Fibroblast of mammary gland (primary cell): ENCODE measurements at regions not wholly inside any gene's neighbourhood (a gene's known extent, or its start where the extent isn't known, plus 50 kb on each side); places are given as distances from the start of the nearest gene placed in this dataset.
A peak's percentile ranks its signal among the peaks of the same experiment; 100 is the strongest.

Experiments
- DNase-seq: peaks from one replicate; pipeline ENCODE4 v3.0.0-alpha.2; 2010; ENCODE audit warnings: low read depth
- H3K4me3 ChIP-seq: 2 replicates; pipeline ENCODE4 v1.5.1; 2011; ENCODE audit warnings: low read depth, mild to moderate bottlenecking, low read length, moderate library complexity; ENCODE audit not compliant: control insufficient read depth
- TF ChIP-seq, protein P1 (sequence below): conservative IDR thresholded peaks from 2 replicates; pipeline ENCODE4 v1.5.1; 2011; ENCODE audit warnings: low read depth, low read length, inconsistent platforms; ENCODE audit not compliant: control insufficient read depth, insufficient read depth

GRCh38 chr4:30917946-30918345 is 197.8 kb downstream of the PCDH7 start:
- DNase-seq = no peak
- no peak overlapping the region for H3K4me3 ChIP-seq
- TF ChIP-seq, protein P1, sequence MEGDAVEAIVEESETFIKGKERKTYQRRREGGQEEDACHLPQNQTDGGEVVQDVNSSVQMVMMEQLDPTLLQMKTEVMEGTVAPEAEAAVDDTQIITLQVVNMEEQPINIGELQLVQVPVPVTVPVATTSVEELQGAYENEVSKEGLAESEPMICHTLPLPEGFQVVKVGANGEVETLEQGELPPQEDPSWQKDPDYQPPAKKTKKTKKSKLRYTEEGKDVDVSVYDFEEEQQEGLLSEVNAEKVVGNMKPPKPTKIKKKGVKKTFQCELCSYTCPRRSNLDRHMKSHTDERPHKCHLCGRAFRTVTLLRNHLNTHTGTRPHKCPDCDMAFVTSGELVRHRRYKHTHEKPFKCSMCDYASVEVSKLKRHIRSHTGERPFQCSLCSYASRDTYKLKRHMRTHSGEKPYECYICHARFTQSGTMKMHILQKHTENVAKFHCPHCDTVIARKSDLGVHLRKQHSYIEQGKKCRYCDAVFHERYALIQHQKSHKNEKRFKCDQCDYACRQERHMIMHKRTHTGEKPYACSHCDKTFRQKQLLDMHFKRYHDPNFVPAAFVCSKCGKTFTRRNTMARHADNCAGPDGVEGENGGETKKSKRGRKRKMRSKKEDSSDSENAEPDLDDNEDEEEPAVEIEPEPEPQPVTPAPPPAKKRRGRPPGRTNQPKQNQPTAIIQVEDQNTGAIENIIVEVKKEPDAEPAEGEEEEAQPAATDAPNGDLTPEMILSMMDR = no peak

DNA sequence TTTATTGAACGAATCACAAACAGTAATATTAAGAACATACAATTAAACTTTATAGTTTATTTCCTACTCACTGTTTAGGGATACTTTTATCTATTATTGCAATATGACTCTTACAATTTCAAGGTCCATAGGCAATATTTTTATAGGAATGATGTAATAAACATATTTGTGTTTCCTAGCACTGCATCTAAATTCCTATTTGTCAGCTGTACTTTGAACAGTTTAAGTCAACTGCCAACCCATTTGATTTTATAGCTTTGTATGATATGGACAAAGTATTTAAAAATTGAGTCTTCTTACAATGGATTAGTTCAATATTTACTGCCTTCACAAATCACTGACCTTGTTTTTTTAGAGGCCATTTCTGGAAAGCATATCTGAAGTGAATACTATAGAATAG is 199.3 kb downstream of the PCDH7 start:
- H3K4me3 ChIP-seq = no peak overlapping the region
- no peak for DNase-seq
- TF ChIP-seq, protein P1 = no peak

DNA sequence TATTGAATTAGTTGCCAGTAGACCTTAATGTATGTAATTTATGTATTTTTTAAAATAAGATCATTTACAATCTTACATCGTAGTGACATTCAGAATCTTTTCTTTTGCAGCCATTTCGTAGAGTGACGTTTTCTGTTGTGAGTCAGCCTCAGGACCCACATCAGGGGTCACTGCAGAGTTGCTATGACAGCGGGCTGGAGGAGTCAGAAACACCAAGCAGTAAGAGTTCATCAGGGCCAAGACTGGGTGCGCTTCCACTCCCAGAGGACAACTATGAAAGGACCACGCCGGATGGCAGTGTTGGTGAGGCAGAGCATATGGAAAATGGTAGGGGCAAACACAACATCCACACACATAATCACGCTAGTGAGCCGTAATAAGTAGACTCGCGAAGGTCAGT is 199.9 kb downstream of the PCDH7 start:
- DNase-seq = no peak
- H3K4me3 ChIP-seq = no peak overlapping the region
- TF ChIP-seq, protein P1 = no peak

DNA sequence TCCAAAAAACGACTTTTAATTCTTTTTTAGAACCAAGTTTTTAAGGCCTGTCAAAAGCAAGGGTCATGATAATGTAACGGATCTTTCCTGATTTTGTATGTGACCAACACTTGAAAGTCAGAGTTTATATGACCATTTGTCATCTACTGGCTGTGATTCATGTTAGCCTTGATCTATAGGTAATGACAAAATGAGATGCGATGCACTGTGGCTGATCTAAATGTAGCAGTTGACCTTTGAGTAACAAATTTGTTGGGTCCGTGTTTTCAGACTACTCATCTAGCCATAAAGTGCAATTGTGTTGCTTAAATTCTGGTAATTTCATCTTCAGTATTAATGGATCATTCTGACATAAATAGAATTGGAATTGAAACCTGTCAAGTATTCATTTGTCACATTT is 202.5 kb downstream of the PCDH7 start:
- DNase-seq = no peak
- no peak overlapping the region for H3K4me3 ChIP-seq
- TF ChIP-seq, protein P1 = no peak

DNA sequence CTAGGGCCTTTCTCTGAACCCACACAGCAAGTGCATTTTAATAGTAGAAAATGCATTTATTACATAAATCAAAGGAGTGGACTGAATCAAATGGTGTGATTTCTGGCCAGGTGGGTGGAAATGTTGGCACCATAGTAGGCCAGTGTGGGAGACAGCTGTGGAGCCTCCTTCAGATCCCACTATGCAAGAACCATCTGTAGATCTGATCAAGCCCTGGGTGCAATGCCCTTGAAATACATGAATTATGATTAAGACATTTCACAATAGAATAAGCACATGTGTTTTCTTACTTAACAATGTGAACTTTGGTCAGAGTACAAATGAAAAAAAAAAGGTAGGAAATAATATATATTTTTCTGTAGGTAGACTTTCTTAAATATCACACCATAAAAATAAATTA is 204.3 kb downstream of the PCDH7 start:
- TF ChIP-seq, protein P1 = no peak
- no peak overlapping the region for H3K4me3 ChIP-seq
- peak; percentile 23 for DNase-seq

DNA sequence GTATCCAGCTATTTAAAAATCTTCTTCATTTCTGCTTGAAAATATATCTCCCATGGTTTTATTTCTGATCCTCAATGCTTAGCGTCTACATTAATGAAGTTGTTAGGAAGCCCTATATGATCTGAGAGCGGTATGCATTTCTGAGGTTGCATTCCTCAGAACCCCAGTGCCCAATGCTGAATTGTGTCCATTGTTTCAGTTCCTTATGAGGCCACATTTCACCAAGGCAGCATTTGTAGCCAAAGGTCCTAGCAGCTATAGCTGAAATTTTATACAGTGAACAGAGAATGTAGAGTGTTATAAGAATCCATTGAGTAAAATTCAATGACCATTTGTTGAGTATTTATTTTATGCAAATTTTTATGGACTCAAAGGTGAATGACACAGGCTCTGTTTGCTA is 209.5 kb downstream of the PCDH7 start:
- TF ChIP-seq, protein P1 = no peak
- H3K4me3 ChIP-seq = no peak overlapping the region
- no peak for DNase-seq

- H3K4me3 ChIP-seq = no peak overlapping the region
- TF ChIP-seq, protein P1 = no peak
- no peak for DNase-seq
Measured at GRCh38 chr4:30930276-30930675, 210.1 kb downstream of the PCDH7 start.
